Omental fat pad (tissue), 3 donors: ENCODE measurements at regions not wholly inside any gene's neighbourhood (a gene's known extent, or its start where the extent isn't known, plus 50 kb on each side); places are given as distances from the start of the nearest gene placed in this dataset.

Experiments
- ATAC-seq: fragments of 150-250 bp; one replicate; pipeline ENCODE4 v1.9.1; 2016; ENCODE audit warnings: mild to moderate bottlenecking, moderate library complexity; ENCODE audit not compliant: low FRiP score
- DNase-seq: peaks from one replicate; pipeline ENCODE4 v3.0.0-alpha.2; 2019; ENCODE audit warnings: low spot score
- TF ChIP-seq, protein P1 (sequence below), 3 donors: fragments of 450-650 bp; IDR thresholded peaks; one replicate each; pipeline ENCODE4 v1.5.1; 2016 to 2017; ENCODE audit warnings: antibody characterized with exemption in 3 of 3, mild to moderate bottlenecking in 3 of 3, moderate library complexity in 2 of 3

DNA sequence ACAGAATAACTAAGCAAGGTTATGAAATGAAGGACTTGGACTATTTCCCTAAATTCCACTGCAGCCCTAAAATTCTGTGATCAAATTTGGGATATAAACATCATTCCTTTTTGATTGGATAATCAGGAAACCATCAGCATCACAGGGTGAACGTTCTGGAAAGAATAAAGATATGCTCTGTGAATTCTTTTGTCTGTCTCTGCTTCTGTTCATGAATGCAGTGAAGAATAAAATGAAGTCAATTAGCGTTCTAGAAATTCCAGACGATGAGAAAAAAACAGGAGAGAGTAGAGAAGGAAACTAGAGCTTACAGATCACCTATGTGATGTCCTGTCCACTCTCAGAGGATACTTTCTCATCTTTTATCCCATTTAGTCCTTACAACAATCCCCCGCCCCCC lies 295.1 kb upstream of the SOX9 start:
- no peak for DNase-seq
- ATAC-seq = no peak
- TF ChIP-seq, protein P1, sequence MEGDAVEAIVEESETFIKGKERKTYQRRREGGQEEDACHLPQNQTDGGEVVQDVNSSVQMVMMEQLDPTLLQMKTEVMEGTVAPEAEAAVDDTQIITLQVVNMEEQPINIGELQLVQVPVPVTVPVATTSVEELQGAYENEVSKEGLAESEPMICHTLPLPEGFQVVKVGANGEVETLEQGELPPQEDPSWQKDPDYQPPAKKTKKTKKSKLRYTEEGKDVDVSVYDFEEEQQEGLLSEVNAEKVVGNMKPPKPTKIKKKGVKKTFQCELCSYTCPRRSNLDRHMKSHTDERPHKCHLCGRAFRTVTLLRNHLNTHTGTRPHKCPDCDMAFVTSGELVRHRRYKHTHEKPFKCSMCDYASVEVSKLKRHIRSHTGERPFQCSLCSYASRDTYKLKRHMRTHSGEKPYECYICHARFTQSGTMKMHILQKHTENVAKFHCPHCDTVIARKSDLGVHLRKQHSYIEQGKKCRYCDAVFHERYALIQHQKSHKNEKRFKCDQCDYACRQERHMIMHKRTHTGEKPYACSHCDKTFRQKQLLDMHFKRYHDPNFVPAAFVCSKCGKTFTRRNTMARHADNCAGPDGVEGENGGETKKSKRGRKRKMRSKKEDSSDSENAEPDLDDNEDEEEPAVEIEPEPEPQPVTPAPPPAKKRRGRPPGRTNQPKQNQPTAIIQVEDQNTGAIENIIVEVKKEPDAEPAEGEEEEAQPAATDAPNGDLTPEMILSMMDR (IDR thresholded peaks at IDR 0.05) = no peak

DNA sequence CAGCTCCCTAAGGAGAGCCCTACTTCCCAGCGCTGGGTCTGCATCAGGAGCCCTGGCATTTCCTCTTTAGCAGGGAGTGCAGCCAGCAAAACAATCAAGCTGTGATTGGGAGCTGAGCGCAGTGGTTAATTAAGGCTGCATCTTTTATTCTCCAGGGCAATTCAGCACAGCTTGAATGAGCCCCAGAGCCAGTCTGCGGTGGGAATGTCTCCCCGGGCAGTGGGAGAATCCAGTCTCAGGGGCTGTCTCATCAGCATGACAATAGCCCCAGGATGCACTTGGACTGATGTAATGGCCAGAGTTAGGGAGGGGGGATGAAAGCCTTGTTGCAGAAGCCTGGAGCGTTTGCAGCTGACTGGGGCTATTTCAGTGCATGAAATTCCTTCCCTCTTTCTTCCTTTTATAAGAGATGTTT lies 292.6 kb upstream of the SOX9 start:
- ATAC-seq (no peak), DNase-seq (no peak)
- TF ChIP-seq, protein P1 (IDR thresholded peaks at IDR 0.05) = no peak

DNA sequence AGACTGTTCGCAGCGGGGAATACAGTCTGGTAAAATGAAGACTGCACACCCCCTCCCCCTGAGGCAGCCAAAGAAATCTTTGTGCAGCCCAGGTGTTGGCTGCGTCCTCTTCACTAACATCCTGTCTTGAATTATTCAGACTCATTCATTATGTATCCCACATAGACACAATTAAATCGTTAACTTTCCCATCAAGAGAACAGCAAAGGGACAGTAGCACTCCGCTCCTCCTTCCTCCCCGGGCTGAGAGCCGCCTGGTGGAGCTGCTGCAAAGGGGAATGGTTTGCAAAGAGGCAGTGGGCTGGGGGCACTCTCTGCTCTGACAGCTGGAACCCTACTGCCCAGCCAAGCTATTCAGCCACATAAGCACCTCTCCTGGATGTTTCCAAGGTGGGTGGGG lies 290.0 kb upstream of the SOX9 start:
- no peak for DNase-seq
- no peak for ATAC-seq
- TF ChIP-seq, protein P1 (IDR thresholded peaks at IDR 0.05) = no peak

DNA sequence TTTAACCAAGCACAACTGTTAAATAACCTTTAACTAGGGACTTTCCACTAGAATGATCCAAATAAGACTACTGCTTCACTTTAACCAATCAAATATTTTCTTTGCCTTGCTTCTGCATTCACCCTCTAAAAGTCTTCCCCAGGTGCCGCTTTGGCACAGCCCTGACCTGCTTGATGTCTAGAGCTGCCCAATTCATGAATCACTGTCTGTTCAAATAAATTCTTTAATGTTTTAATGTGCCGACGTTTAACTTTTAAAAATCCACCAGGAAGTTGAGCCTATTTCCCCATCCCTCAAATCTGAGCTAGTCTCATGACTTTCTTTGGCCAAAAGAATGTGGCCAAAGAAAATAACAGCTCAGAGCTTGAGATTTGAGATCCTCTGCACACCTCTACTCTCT lies 277.8 kb upstream of the SOX9 start:
- TF ChIP-seq, protein P1 (IDR thresholded peaks at IDR 0.05) = no peak
- DNase-seq (no peak), ATAC-seq (no peak)

DNA sequence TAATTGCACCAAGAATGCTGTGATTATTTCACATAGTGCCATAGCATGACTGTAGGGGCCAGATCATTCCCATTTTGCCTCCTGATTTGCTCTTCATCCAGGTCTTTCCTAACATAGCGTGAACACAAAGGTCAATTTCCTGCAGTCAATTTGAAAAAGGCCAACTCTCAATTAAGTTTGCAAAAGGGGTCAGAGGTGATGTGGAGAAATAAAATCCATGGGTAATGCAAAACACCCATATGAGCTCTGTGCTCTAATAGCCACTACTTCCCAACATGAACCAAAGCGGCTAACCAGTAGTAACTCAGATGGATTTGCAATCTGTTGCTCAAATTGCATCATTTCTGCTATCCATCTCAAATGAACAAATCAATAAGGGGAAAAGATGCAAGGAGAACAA lies 275.5 kb upstream of the SOX9 start:
- ATAC-seq (no peak), DNase-seq (no peak)
- TF ChIP-seq, protein P1 (IDR thresholded peaks at IDR 0.05) = no peak

DNA sequence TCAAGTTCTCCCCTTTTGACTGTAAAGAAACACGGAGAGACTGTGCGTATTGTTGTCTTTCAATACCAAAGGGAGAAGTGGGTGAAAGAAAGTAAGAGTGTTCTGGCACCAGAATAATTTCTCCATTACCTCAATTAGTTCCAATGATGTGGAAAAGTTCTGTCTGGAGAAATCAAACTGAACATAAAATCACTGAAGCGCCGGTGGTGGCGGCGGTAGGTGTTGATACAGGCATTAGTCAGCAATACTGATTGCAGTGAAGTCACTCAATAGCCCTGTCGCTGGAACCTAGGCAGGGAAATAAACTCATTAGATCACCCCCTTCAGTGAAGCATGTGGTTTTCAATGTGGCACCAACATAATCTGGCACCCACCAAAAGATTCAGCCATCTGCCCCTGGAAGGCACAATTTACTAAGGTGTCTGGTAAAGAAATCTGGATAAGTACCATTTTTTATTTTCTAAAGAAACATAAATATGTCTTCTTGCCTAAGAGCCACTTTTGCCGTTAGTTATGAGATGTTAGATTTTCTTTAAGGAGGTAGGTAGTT lies 274.2 kb upstream of the SOX9 start:
- TF ChIP-seq, protein P1 (IDR thresholded peaks at IDR 0.05) = no peak
- ATAC-seq (no peak), DNase-seq (no peak)
